ENCODE measurements at regions not wholly inside any gene's neighbourhood (a gene's known extent, or its start where the extent isn't known, plus 50 kb on each side); places are given as distances from the start of the nearest gene placed in this dataset.

GRCh38 chr4:112069110-112069509 is 76.1 kb upstream of the FAM241A start (continued):
- TF ChIP-seq SP1 (IDR thresholded peaks at IDR 0.05) (no peak), FOXA1 (IDR thresholded peaks at IDR 0.05) (no peak), FOXA2 (IDR thresholded peaks at IDR 0.05) (no peak), RAD21 (IDR thresholded peaks at IDR 0.05) (no peak), GABPA (IDR thresholded peaks at IDR 0.05 in 1 of 2, conservative IDR thresholded peaks at IDR 0.05 in 1 of 2) (no peak), JUND (IDR thresholded peaks at IDR 0.05) (no peak), TAF1 (conservative IDR thresholded peaks at IDR 0.05) (no peak)

- no peak overlapping the region for H3K9ac ChIP-seq (ENCODE audit: low read depth in 1 of 2, low read length in 2 of 2)
- no peak overlapping the region for H3K4me3 ChIP-seq (ENCODE audit: low read depth in 1 of 3, low read length in 3 of 3)
- DNase-seq (ENCODE audit: low spot score): no peak
- no peaks in the 10 kb centered on the region for H3K27me3 ChIP-seq (ENCODE audit: control insufficient read depth in 4 of 4, insufficient read depth in 4 of 4, low read length in 3 of 4)
- no peak overlapping the region for H3K27ac ChIP-seq (ENCODE audit: low read depth in 1 of 2, low read length in 2 of 2)
- 86% methylated on average over 6 of the region's 6 CpGs for WGBS
- H3K9me3 ChIP-seq (ENCODE audit: control insufficient read depth in 4 of 4, low read length in 3 of 4): no peaks in the 10 kb centered on the region
- H3K4me1 ChIP-seq (ENCODE audit: control insufficient read depth in 4 of 4, insufficient read depth in 4 of 4, low read length in 3 of 4): no peaks in the 10 kb centered on the region
- TF ChIP-seq CTCF (IDR thresholded peaks at IDR 0.05; ENCODE audit: low read depth, low read length, missing input control): no peak
- no peak for TF ChIP-seq ATF3 (IDR thresholded peaks at IDR 0.05)
- TF ChIP-seq JUND (IDR thresholded peaks at IDR 0.05): no peak
- no peak for TF ChIP-seq TAF1 (conservative IDR thresholded peaks at IDR 0.05)
- TF ChIP-seq GABPA (IDR thresholded peaks at IDR 0.05 in 1 of 2, conservative IDR thresholded peaks at IDR 0.05 in 1 of 2): no peak
- no peak for TF ChIP-seq HNF4G (IDR thresholded peaks at IDR 0.05)
- no peak for TF ChIP-seq HNF4A (conservative IDR thresholded peaks at IDR 0.05)
- no peak for TF ChIP-seq NR2F2 (IDR thresholded peaks at IDR 0.05)
- no peak for TF ChIP-seq REST (IDR thresholded peaks at IDR 0.05)
- TF ChIP-seq MAX (IDR thresholded peaks at IDR 0.05): no peak
- no peak for TF ChIP-seq RAD21 (IDR thresholded peaks at IDR 0.05)
- TF ChIP-seq FOXA2 (IDR thresholded peaks at IDR 0.05): no peak
- TF ChIP-seq FOXA1 (IDR thresholded peaks at IDR 0.05): no peak
- TF ChIP-seq EGR1 (IDR thresholded peaks at IDR 0.05; ENCODE audit: low read depth in 2 of 2): no peak
- no peak for TF ChIP-seq ZBTB33 (IDR thresholded peaks at IDR 0.05)
- no peak for TF ChIP-seq SP1 (IDR thresholded peaks at IDR 0.05)
- no peak for TF ChIP-seq RXRA (IDR thresholded peaks at IDR 0.05)
- TF ChIP-seq YY1 (IDR thresholded peaks at IDR 0.05): no peak
- no peaks in the 10 kb centered on the region for H3K36me3 ChIP-seq (ENCODE audit: control insufficient read depth in 4 of 4, insufficient read depth in 3 of 4, low read depth in 1 of 4, low read length in 3 of 4)
Observed at GRCh38 chr4:112073181-112073580, 72.1 kb upstream of the FAM241A start.

Measured in liver (tissue), 8 donors.